ENCODE measurements at regions not wholly inside any gene's neighbourhood (a gene's known extent, or its start where the extent isn't known, plus 50 kb on each side); places are given as distances from the start of the nearest gene placed in this dataset.
A peak's percentile ranks its signal among the peaks of the same experiment; 100 is the strongest.
"Not testable (repeated sequence)": the region's sequence is repeated elsewhere in the genome, so short reads cannot be mapped to it uniquely, and the experiment has no call there.

DNA sequence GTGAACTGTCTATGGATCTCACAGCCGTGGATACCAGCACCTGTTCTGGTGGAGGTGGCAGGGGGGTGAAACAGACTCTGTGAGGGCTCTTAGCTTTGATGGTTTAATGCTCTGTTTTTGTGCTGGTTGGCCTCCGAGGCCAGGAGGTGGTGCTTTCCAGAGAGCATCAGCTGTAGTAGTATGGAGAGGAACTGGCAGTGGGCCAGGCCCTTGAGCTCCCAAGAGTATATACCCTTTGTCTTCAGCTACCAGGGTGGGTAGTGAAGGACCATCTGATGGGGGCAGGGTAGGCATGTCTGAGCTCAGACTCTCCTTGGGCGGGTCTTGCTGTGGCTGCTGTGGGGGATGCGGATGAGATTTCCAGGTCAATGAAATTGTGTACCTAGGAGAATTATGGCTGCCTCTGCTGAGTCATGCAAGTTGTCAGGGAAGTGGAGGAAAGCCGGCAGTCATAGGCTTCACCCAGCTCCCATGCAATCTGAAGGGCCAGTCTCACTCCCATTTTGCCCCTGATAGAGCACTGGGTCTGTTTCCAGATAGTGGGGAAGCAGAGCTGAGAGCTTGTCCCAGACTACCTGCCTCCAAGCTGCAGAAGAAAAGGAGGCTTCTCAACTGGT is 102.7 kb upstream of the AHI1 start:
- no peak for DNase-seq (ENCODE audit: low spot score in 2 of 2)
- Mint-ChIP-seq H3K36me3 (peaks cover 12 to 50% of the 10 kb centered on the region in 2 donors), H3K9me3 (peaks cover 10 to 39% of the 10 kb centered on the region in 2 donors), H3K27ac (no peak overlapping the region)
- ATAC-seq: no peak

DNA sequence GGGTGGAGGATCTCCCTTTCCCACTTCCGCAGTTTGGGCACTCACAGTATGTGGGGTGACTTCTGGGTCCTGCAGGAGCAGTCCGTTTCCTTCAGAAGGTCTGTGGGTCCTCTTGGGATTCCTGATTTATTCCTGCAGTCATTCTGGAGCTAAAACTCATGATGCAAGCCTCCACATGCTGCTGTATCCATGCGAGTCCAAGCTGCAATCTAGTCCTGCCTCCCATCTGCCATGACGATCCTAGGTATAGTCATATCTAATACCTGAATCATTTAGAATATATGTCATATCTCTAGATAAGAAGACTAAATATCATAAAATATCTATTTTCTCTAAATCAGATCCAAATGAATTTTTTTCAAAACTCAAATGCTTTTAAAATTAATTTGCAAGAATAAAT is 103.4 kb upstream of the AHI1 start:
- H3K36me3 Mint-ChIP-seq: peaks cover 12 to 50% of the 10 kb centered on the region in 2 donors
- H3K27ac Mint-ChIP-seq: no peak overlapping the region
- ATAC-seq (no peak), DNase-seq (ENCODE audit: low spot score in 2 of 2) (no peak)
- peaks cover 10 to 38% of the 10 kb centered on the region in 2 donors for H3K9me3 Mint-ChIP-seq

DNA sequence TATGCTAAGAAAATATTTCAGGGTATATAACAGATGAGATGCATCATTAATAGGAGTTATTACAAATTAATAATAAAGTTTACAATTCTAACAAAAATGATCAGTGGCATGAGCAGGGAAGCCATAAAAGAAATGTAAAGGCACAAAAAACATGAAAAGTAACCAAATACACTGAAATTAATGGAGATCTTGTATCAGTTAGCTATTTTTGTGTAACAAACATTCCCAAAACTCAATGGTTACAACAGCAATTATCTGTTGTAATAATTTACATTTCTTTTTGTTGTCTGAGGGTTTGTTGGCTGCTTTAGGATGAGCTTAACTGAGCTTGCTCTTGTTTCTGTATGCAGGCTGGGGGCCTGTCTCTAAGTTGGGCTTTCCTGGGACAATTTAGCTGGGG is 104.3 kb upstream of the AHI1 start:
- no peak for DNase-seq (ENCODE audit: low spot score in 2 of 2)
- ATAC-seq: no peak
- no peak overlapping the region for H3K27ac Mint-ChIP-seq
- peaks cover 8 to 43% of the 10 kb centered on the region in 2 donors for H3K36me3 Mint-ChIP-seq
- H3K9me3 Mint-ChIP-seq: peaks cover 6 to 32% of the 10 kb centered on the region in 2 donors

DNA sequence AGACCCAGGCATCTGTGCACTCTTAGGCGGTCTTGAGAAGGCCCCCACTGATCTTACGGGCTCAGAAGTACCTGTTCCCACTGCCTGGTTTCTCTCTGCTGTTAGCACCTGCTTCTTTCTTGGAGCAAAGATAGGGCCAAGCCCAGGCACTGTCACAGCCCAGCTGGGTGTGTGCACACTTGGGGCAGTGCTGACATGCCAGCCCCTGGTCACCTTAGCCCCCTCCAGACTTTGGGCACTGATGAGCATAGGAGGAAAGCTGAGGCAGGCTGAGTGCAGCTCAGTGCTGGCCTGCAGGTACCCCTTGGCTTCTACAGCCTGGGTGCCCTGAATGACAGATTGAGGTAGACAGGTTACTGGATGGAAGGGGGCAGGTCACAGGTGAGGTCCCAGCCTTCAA is 105.7 kb upstream of the AHI1 start:
- peaks cover 8 to 29% of the 10 kb centered on the region in 2 donors for H3K36me3 Mint-ChIP-seq
- H3K27ac Mint-ChIP-seq: peak overlapping the region; percentile 22 to 25
- ATAC-seq (no peak), DNase-seq (ENCODE audit: low spot score in 2 of 2) (no peak)
- H3K9me3 Mint-ChIP-seq: peaks cover 0 to 21% of the 10 kb centered on the region in 2 donors

DNA sequence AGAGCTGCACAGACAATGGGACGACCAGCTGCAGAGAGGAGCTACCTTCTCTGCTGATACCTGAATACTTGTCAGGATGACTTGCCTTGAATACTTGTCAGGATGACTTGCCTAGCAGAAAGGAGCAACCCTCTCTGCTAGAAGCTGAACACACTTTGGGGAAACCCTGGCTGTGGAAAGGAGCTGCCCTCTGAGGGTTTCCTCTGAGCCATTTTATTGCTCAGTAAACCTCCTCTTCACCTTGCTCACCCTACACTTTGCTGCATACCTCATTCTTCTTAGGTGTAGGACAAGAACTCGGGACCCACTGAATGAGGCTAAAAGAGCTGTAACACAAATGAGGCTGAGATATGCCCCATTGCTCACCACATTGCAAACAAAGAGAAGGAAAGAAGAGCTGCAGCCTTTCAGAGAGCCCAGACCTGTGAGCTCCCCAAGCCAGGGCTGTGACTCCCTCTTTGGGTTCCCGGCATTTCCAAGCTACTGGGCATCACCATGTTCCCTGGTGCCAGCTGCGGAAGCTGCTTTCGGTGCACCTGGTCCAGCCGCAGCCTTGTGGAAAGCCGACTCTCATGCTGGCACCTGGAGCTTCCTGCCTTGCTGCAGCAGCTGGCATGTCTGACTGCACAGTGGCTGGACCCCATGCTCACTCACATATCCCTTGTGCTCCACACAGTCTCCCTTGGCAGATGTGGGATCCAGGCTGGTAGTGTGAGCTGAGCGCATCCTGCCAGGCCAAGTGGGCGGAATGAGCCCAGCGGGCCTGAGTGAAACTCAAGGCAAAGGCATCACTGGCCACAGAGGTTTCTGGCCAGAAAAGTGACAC is 106.7 kb upstream of the AHI1 start:
- Mint-ChIP-seq H3K9me3 (peaks cover 0 to 17% of the 10 kb centered on the region in 2 donors), H3K27ac (peak overlapping the region; percentile 25 to 47)
- DNase-seq (ENCODE audit: low spot score in 2 of 2): no peak

DNA sequence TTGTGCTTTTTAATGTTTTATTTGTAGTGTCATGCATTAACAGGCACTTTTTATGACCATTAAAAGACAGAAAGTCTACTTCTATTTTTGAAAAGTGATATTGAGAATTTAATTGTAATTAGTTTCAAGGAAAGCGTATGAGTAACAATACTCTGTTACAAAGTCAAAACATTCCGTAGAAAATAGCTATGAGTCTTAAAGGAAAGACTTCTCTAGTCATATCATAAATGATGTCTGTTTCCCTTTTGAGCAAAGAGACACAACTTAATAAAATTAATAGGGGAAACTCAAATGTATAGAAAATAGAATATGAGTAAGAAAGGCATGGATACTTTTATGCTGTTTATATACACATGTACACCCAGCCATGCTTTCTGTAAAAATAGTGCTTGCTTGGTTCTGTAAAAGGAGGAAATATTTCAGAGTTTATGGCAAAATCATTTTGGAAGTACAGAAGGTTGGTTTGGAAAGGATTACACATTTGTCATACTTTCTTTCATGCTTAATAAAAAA is 107.8 kb upstream of the AHI1 start:
- ATAC-seq (peak in 1 of 2 donors; percentile 77), DNase-seq (ENCODE audit: low spot score in 2 of 2) (no peak)
- Mint-ChIP-seq H3K9me3 (peaks cover 0 to 6% of the 10 kb centered on the region in 2 donors), H3K36me3 (peaks cover 0 to 8% of the 10 kb centered on the region in 2 donors), H3K27ac (peak overlapping the region in 1 of 2 donors; percentile 88)

More for the DNA sequence above, 106.7 kb upstream of the AHI1 start:
- peaks cover 8 to 19% of the 10 kb centered on the region in 2 donors for H3K36me3 Mint-ChIP-seq
- ATAC-seq: peak in 1 of 2 donors; percentile 45

DNA sequence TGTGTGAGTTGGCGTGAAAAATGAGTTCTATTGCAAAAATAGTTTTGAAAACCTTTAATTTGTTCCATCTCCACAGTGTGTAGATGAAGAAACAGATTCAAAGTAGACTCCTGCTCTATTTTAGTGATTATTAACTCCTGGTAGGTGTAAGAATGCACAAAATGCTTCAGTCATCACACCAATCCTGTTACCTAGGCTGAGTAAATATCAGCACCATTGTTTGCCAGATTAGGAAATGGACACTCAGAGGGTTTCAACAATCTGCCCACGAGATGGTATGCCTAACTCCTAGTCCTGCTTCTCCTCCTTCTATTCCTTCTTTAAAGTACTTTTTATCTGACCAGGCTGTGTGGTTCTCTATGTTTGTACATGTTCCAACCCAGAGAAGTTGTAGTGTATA is 108.9 kb upstream of the AHI1 start:
- H3K27ac Mint-ChIP-seq: peak overlapping the region in 1 of 2 donors; percentile 17
- peaks cover 0 to 8% of the 10 kb centered on the region in 2 donors for H3K36me3 Mint-ChIP-seq
- peaks cover 0 to 6% of the 10 kb centered on the region in 2 donors for H3K9me3 Mint-ChIP-seq
- no peak for ATAC-seq
- no peak for DNase-seq (ENCODE audit: low spot score in 2 of 2)

DNA sequence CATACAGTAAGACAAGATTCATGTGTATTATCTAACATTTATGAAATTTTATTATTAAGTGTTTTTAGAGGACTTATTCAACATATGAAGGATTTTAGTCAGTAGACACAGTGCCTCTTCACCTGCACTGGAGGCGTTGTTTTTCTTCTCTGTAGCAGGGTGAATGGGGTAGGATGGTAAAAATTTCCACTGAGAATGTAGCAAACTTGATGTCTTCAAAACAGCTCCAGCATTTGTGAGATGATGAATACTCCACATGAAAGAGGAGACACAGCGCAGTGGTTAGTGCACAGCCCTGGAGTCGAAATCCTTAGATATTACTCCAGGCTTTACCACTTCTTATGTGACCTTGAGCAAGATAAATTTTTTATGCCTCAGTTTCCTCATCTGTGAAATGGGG is 110.5 kb upstream of the AHI1 start:
- no peak overlapping the region for H3K27ac Mint-ChIP-seq

DNA sequence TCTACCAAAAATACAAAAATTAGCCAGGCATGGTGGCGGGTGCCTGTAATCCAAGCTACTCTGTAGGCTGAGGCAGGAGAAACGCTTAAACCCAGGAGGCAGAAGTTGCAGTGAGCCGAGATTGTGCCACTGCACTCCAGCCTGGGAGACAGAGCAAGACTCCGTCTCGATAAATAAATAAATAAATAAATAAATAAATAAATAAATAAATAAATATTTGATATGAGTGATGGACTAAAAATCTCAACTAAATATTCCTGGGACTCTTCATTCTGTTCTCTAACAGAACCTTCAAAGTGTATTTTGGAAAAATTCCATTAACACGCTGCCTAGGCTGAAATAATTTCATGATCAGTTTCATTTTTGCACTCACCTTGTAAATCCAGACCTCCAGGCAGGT is 112.7 kb upstream of the AHI1 start:
- not testable (repeated sequence) for H3K9me3 Mint-ChIP-seq; H3K36me3 Mint-ChIP-seq; H3K27ac Mint-ChIP-seq; DNase-seq (ENCODE audit: low spot score in 2 of 2); ATAC-seq

More for the DNA sequence above, 110.5 kb upstream of the AHI1 start:
- peak; percentile 60 to 67 for ATAC-seq
- DNase-seq (ENCODE audit: low spot score in 2 of 2): no peak
- H3K36me3 Mint-ChIP-seq: peaks cover 0 to 7% of the 10 kb centered on the region in 2 donors
- H3K9me3 Mint-ChIP-seq: no peaks in the 10 kb centered on the region

DNA sequence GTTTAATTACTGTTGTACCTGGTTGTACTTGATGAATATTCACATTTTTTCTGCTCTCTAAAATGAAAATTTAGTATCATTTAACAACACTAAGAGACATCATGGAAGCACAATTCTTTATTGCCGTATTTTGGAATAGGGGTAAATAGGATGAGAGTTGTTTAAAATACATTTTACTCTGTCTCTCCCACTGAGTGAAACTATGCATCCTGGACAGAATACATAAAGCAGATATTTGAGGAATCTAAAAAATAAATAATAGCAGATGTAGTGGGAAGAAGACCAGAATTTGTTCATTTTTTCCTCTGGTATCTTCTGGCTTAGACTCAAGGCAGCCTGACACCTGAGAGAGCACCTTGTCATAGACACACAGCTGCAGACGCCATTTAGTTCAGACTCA is 119.1 kb upstream of the AHI1 start:
- no peak for DNase-seq (ENCODE audit: low spot score in 2 of 2)
- H3K9me3 Mint-ChIP-seq: no peaks in the 10 kb centered on the region
- H3K36me3 Mint-ChIP-seq: no peaks in the 10 kb centered on the region
- no peak for ATAC-seq
- H3K27ac Mint-ChIP-seq: no peak overlapping the region

DNA sequence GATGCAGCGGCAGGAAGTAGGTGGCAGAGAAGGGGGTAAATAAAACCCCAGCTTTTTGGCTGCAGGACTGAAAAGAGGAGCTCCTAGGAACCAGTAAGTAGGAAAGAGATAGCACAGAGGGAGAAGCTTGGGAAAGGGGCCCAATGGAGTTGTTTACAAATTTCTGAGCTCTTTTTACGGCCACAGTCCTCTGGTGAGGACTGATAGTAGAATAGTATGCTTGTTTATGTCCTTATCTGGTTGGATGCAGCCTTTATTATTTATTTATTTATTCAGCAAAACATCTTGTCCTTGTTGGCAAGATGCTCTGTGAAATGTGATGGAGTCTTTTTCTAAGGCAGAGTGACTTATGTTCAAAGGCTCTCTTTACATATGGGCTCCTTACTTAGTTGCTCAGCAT is 119.7 kb upstream of the AHI1 start:
- DNase-seq (ENCODE audit: low spot score in 2 of 2) (no peak), ATAC-seq (no peak)
- Mint-ChIP-seq H3K36me3 (peaks cover 0 to 4% of the 10 kb centered on the region in 2 donors), H3K27ac (no peak overlapping the region), H3K9me3 (peaks cover 0 to 3% of the 10 kb centered on the region in 2 donors)

DNA sequence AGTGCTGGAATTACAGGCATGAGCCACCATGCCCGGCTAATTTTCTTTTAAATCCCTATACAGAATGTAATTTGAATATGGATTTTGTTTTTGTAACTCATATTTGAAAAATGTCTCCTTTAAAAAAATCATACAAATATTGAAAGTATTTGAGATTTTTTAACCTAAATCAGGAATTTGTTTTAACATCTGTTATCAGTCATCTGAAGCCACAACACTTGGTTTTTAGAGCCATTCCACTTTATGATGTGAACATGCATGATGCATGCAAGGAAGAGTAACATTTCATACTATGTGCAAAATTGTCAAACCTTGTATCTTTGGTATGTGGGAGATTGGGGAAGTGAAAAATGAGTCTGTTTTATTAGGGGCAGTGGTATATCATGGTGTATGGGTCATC is 124.5 kb upstream of the AHI1 start:
- peaks cover 10 to 44% of the 10 kb centered on the region in 2 donors for H3K36me3 Mint-ChIP-seq
- ATAC-seq (no peak), DNase-seq (ENCODE audit: low spot score in 2 of 2) (no peak)
- peaks cover 12 to 17% of the 10 kb centered on the region in 2 donors for H3K9me3 Mint-ChIP-seq
- no peak overlapping the region for H3K27ac Mint-ChIP-seq

DNA sequence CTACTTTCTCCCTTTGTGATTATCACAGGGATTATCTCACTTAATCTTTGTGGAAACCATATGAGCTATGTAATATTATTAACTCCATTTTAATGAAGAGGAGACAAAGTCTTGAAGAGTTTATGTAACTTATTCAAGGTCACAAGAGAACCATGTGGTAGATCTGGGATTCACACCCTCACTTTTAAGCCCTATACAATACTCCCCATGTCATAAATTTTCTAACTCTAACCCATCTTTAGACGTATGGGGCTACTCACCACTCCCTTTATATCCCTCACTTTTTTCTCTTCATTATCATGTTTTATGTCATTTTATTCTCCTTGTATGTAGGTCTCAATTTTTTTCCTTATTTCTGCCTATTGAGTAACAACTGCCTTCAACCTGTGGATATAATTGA is 126.4 kb upstream of the AHI1 start:
- DNase-seq (ENCODE audit: low spot score in 2 of 2) (no peak), ATAC-seq (peak; percentile 6 to 23)
- Mint-ChIP-seq H3K36me3 (peaks cover 10 to 60% of the 10 kb centered on the region in 2 donors), H3K9me3 (peaks cover 12 to 17% of the 10 kb centered on the region in 2 donors), H3K27ac (peak overlapping the region; percentile 76 to 86)

DNA sequence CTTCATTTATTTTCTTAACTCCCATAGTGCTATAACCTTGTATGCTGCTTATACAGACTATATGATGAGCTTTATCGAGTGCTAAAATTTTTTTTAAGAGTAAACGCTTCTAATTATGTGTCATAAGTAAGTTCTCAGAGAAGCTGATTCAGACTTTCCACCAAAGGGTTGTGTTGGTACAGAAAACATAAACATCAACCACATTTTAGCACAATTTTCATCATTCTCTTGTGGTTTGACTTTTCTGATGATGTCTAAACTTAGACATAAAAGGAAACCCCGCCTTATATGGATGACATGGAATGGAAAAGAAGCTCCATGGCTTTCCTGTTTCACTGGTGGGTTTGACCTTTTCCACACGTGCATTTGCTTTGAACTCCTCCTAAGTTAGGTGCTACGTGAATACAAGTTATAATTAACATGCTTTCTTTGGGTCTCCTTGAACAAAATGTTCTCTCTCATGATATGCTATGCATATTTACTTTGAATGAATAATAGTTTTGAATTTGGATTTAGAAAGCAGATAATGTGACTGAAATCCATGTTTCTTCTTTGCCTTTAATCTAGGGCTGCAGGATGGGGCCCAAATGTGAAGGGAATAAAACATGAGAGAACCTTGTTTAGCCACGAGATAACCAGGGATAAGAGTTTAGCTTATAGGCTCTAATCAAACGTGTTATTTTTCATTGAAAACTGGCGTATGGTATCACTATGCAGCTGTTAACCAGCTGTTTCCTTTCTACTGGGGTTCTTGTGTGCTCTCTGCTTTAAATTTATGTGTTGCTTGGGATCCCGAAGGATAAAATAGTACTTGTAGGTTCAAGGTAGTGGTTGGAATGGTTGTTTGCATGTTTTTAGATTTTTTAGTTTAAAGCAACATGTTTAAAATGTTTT is 127.1 kb upstream of the AHI1 start:
- Mint-ChIP-seq H3K27ac (peak overlapping the region; percentile 76 to 86), H3K9me3 (peaks cover 12 to 17% of the 10 kb centered on the region in 2 donors), H3K36me3 (peaks cover 10 to 60% of the 10 kb centered on the region in 2 donors)
- ATAC-seq: peak; percentile 89 to 90
- no peak for DNase-seq (ENCODE audit: low spot score in 2 of 2)

DNA sequence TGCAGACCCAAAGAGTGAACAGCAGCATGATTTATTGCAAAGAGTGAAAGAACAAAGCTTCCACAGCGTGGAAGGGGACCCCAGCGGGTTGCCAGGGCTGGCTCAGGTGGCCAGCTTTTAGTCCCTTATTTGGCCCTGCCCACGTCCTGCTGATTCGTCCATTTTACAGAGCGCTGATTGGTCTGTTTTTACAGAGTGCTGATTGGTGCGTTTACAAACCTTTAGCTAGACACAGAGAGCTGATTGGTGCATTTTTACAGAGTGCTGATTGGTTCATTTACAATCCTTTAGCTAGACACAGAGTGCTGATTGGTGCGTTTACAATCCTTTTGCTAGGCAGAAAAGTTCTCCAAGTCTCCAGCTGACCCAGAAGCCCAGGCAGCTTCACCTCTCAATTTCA is 128.5 kb upstream of the AHI1 start:
- not testable (repeated sequence) for H3K27ac Mint-ChIP-seq; DNase-seq (ENCODE audit: low spot score in 2 of 2); ATAC-seq
- Mint-ChIP-seq H3K9me3 (peaks cover 12 to 17% of the 10 kb centered on the region in 2 donors), H3K36me3 (peaks cover 10 to 60% of the 10 kb centered on the region in 2 donors)

DNA sequence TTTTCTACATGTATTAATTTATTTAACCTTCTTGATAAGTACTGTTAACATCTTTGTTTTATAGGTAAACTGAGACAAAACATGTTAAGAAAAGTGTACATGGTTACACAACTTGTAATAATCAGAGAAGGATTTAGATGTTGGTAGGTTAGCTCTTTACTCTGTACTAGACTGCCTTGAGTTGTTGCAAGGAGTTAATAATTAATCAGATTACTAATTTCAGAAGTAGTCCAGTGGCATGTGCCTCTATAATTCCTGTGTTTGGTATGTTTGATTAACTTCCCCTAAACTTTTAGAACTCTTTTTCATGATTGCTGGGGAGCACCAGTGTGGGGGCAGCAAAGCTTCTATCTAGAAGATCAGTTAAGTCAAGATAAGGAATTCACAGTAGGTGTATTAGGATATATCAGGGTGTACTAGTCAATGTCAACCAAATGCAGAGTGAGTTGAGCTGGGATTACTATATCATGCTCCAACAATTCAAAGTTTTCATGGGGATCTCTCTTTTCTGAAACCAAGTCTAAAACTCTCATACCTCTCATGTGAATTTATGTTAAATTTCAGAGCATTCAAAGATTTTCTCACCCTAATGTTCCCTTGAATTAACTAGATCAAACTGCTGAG is 129.7 kb upstream of the AHI1 start:
- H3K27ac Mint-ChIP-seq: no peak overlapping the region
- ATAC-seq (no peak), DNase-seq (ENCODE audit: low spot score in 2 of 2) (no peak)
- peaks cover 10 to 57% of the 10 kb centered on the region in 2 donors for H3K36me3 Mint-ChIP-seq
- H3K9me3 Mint-ChIP-seq: peaks cover 12 to 14% of the 10 kb centered on the region in 2 donors
